Small intestine (tissue), 7 donors: ENCODE measurements at regions not wholly inside any gene's neighbourhood (a gene's known extent, or its start where the extent isn't known, plus 50 kb on each side); places are given as distances from the start of the nearest gene placed in this dataset.

ENCODE experiments used
- DNase-seq, 2 donors: peaks; one replicate each; pipeline versions ENCODE4 v3.0.0 to v3.0.0-alpha.2; 2013
- FAIRE-seq: peaks from 2 replicates; lab custom pipeline; 2012; peaks lifted over from hg19 to GRCh38; lab: Jason Lieb, UNC
- H3K27ac ChIP-seq, 3 donors: one replicate each; pipeline ENCODE4 v1.5.1; 2013; ENCODE audit warnings: low read length in 2 of 3, mild to moderate bottlenecking in 2 of 3, control low read depth in 1 of 3, inconsistent platforms in 1 of 3, low read depth in 1 of 3, moderate library complexity in 1 of 3
- H3K27me3 ChIP-seq, 3 donors: one replicate each; pipeline ENCODE4 v1.6.1; 2013; ENCODE audit warnings: low read length in 3 of 3, inconsistent platforms in 1 of 3; ENCODE audit not compliant: control insufficient read depth in 3 of 3, insufficient read depth in 3 of 3
- H3K36me3 ChIP-seq, 3 donors: one replicate each; pipeline ENCODE4 v1.6.1; 2013; ENCODE audit warnings: low read length in 3 of 3, inconsistent platforms in 1 of 3, low read depth in 1 of 3, mild to moderate bottlenecking in 1 of 3, moderate library complexity in 1 of 3; ENCODE audit not compliant: control insufficient read depth in 3 of 3, insufficient read depth in 2 of 3
- H3K4me1 ChIP-seq, 3 donors: one replicate each; pipeline ENCODE4 v1.6.1; 2013; ENCODE audit warnings: low read length in 2 of 3, inconsistent platforms in 1 of 3, low read depth in 1 of 3, mild to moderate bottlenecking in 1 of 3, moderate library complexity in 1 of 3; ENCODE audit not compliant: control insufficient read depth in 3 of 3, insufficient read depth in 2 of 3
- H3K4me3 ChIP-seq, 3 donors: one replicate each; pipeline ENCODE4 v1.5.1; 2013; ENCODE audit warnings: low read length in 3 of 3, control low read depth in 1 of 3, inconsistent platforms in 1 of 3, low read depth in 1 of 3, mild to moderate bottlenecking in 1 of 3, moderate library complexity in 1 of 3
- H3K9me3 ChIP-seq, 2 donors: one replicate each; pipeline ENCODE4 v1.6.1; 2013; ENCODE audit warnings: low read depth in 1 of 2, low read length in 1 of 2; ENCODE audit not compliant: control insufficient read depth in 2 of 2, insufficient read depth in 1 of 2
- WGBS, 3 donors: extraction: QIAGEN DNeasy Blood & Tissue Kit; methylation state at CpG; one replicate each; pipeline ENCODE4 v1.1.7; 2013; 5-methylcytosine and 5-hydroxymethylcytosine counted together
- donor health status: healthy with polysubstance abuse.
- donor health status: control.
- donor health status: control.
- donor health status: Bipolar disorder and iron deficiency.
- donor health status: healthy.

- H3K4me3 ChIP-seq: no peak overlapping the region
- H3K9me3 ChIP-seq: no peaks in the 10 kb centered on the region
- no peaks in the 10 kb centered on the region for H3K4me1 ChIP-seq
- no peaks in the 10 kb centered on the region for H3K36me3 ChIP-seq
- peak; percentile 40 to 53 for DNase-seq
- no peak overlapping the region for H3K27ac ChIP-seq
- no peak for FAIRE-seq
- H3K27me3 ChIP-seq: no peaks in the 10 kb centered on the region
- WGBS, 3 donors: 7 to 19% (median 7%) methylated on average over 3 of the region's 3 CpGs
Observed at GRCh38 chr21:38159355-38159754, 97.4 kb upstream of the KCNJ15 start.

- FAIRE-seq: no peak
Observed at GRCh38 chr21:38165466-38166172, 91.2 kb upstream of the KCNJ15 start.

DNA sequence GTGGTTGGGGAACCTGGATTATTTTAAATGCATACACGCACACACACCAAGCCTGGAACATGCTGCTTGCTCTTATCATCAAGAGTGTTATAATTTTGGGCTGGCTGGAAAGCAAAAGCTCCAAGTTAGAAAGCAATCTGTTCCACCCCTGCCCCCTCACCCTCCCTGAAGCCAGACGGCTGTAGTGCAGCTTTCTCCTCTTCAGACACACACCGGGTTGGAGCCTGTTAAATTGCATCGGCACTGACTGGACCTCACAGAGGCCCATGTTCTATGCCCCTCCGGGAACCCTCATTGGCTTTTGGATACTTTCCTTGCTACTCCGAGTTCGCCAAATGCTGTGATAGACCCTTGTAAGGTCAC, 90.6 kb upstream of the KCNJ15 start:
- DNase-seq (no peak), FAIRE-seq (no peak)
- no peaks in the 10 kb centered on the region for H3K27me3 ChIP-seq
- WGBS, 3 donors: 56 to 76% (median 66%) methylated on average over 7 of the region's 7 CpGs
- no peaks in the 10 kb centered on the region for H3K9me3 ChIP-seq
- no peaks in the 10 kb centered on the region for H3K4me1 ChIP-seq
- H3K27ac ChIP-seq: no peak overlapping the region
- H3K4me3 ChIP-seq: no peak overlapping the region
- no peaks in the 10 kb centered on the region for H3K36me3 ChIP-seq

More at GRCh38 chr21:38165466-38166172, 91.2 kb upstream of the KCNJ15 start:
- H3K9me3 ChIP-seq: no peaks in the 10 kb centered on the region
- no peak for DNase-seq
- H3K4me3 ChIP-seq: no peak overlapping the region
- no peaks in the 10 kb centered on the region for H3K36me3 ChIP-seq
- WGBS, 3 donors: 52 to 56% (median 52%) methylated on average over 10 of the region's 10 CpGs
- no peak overlapping the region for H3K27ac ChIP-seq
- H3K4me1 ChIP-seq: no peaks in the 10 kb centered on the region
- H3K27me3 ChIP-seq: no peaks in the 10 kb centered on the region

GRCh38 chr21:38167345-38167744, 89.4 kb upstream of the KCNJ15 start:
- H3K4me3 ChIP-seq: no peak overlapping the region
- FAIRE-seq (no peak), DNase-seq (no peak)
- H3K27ac ChIP-seq: no peak overlapping the region
- H3K27me3 ChIP-seq: no peaks in the 10 kb centered on the region
- H3K9me3 ChIP-seq: no peaks in the 10 kb centered on the region
- H3K36me3 ChIP-seq: no peaks in the 10 kb centered on the region
- no peaks in the 10 kb centered on the region for H3K4me1 ChIP-seq
- WGBS, 3 donors: 65 to 84% (median 69%) methylated on average over 3 of the region's 3 CpGs

DNA sequence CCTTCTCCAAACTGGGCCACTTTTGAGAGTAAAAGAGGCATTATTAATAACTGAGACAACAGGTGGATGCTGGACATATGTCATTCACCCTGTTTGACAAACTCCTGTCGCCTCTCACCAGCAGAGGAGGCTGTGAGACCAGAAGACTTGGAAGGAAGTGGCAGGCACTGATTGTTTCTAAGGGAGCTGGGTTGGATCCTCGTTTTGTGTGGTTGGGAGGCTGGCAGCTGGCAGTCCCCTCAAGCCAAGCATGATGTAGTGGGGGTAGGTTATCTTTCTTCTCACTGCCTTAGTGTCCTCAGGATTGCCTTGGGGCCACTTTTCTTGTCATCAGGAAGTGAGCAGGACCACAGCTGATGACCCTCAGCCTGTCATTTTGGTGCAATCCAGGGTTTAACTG, 86.5 kb upstream of the KCNJ15 start:
- Histone ChIP-seq H3K36me3 (no peaks in the 10 kb centered on the region), H3K4me3 (no peak overlapping the region), H3K4me1 (no peaks in the 10 kb centered on the region), H3K27me3 (no peaks in the 10 kb centered on the region), H3K9me3 (no peaks in the 10 kb centered on the region), H3K27ac (no peak overlapping the region)
- DNase-seq: no peak
- WGBS, 3 donors: 16 to 43% (median 33%) methylated on average over 2 of the region's 2 CpGs
- FAIRE-seq: no peak

DNA sequence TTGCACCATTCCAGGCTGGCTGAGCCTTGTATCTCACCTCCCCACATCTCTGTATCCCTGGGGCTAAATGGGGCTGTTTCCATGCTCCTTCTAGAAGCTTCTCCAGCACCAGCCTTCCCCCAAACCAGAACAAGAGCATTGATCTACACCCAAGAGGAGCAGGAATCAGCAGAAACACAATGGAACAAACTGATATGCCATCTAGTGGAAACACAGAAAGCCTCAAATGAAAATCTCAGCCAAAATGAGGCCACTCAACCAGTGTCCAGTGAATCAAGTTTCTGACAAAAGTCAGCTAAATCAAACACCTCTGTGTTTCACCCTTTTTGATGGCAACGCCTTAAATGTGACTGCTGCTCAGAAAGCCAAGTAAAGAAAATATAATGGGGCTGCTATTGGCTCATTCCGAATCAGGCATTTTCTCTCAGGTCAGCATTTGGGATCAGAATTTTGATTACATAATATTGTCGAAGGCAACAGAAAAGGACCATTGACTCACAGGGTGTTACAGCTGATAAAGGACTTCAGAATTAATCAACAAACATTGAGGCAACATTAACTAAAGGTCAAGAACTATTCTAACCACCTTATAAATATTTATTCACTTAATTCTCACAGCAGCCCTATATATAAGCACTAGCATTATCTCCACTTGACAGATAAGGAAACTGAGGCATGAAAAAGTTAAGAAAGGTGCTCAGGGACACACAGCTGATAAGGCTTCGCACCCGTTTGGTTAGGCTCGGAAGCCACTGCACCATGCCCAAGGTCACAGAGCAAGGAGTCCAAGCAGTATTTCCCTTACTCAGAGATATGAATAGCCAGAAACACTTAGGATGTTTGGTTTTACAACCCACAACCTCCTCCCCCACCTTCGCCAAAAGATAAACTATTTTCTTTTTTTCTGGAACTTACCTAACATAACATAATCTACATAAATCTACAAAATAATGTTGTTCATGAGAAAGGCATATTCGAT, 85.8 kb upstream of the KCNJ15 start:
- Histone ChIP-seq H3K4me1 (no peaks in the 10 kb centered on the region), H3K9me3 (no peaks in the 10 kb centered on the region), H3K27ac (no peak overlapping the region), H3K4me3 (no peak overlapping the region), H3K36me3 (no peaks in the 10 kb centered on the region), H3K27me3 (no peaks in the 10 kb centered on the region)
- DNase-seq (no peak), FAIRE-seq (no peak)
- WGBS, 3 donors: 29 to 58% (median 51%) methylated on average over 8 of the region's 8 CpGs

DNA sequence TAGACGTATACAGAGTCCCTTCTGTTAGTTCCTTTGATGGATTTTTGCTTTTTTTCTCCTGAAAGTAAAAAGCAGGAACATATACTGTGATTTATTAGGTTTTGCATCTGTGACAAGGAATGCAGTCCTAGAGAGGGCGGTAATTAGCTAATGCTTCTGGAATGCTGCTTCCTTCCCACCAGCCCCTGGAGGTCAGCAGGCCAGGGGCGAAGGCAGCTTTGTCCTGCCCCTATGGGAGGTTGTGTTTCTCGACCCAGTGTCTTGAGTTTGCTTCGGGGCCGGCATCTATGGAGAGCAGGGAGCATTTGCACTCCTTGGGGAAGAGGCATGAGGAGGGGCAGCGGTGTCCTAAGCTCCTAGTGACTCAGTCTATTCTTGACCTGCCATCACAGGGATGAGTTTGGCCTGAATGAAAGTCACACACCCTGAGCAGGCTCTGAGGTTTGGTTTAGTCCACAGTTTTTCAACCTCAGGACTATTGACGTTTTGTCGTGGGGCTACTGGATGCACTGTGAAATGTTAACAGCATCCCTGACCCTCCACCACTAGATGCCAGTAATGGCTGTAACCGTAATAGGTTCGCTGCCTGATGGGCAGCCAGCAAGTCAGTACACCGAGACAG, 85.0 kb upstream of the KCNJ15 start:
- 46 to 56% (median 50%) methylated on average over 12 of the region's 12 CpGs for WGBS, 3 donors
- FAIRE-seq: no peak
- no peak overlapping the region for H3K27ac ChIP-seq

GRCh38 chr21:38173276-38174035, 83.3 kb upstream of the KCNJ15 start:
- DNase-seq: no peak
- WGBS, 3 donors: 65 to 82% (median 65%) methylated on average over 3 of the region's 3 CpGs
- H3K4me3 ChIP-seq: no peak overlapping the region

More for the DNA sequence above, 85.0 kb upstream of the KCNJ15 start:
- Histone ChIP-seq H3K36me3 (no peaks in the 10 kb centered on the region), H3K4me1 (no peaks in the 10 kb centered on the region), H3K9me3 (no peaks in the 10 kb centered on the region), H3K27me3 (no peaks in the 10 kb centered on the region), H3K4me3 (no peak overlapping the region)
- DNase-seq: no peak

More at GRCh38 chr21:38173276-38174035, 83.3 kb upstream of the KCNJ15 start:
- H3K9me3 ChIP-seq: no peaks in the 10 kb centered on the region
- H3K4me1 ChIP-seq: no peaks in the 10 kb centered on the region
- no peak for FAIRE-seq
- H3K27ac ChIP-seq: no peak overlapping the region
- no peaks in the 10 kb centered on the region for H3K27me3 ChIP-seq
- no peaks in the 10 kb centered on the region for H3K36me3 ChIP-seq
